ENCODE measurements at regions not wholly inside any gene's neighbourhood (a gene's known extent, or its start where the extent isn't known, plus 50 kb on each side); places are given as distances from the start of the nearest gene placed in this dataset.

GRCh38 chr14:78092040-78092439 lies 78.1 kb upstream of the NRXN3 start:
- no peak overlapping the region for H2BK120ac ChIP-seq (ENCODE audit: low read depth, low read length)
- H3K4me2 ChIP-seq (ENCODE audit: insufficient read depth, low read length, poor library complexity, severe bottlenecking) = no peak overlapping the region
- H3K9me3 ChIP-seq (replicated peaks in 1 of 2; ENCODE audit: control insufficient read depth in 2 of 2, insufficient read depth in 1 of 2, low read depth in 1 of 2, low read length in 2 of 2) = no peaks in the 10 kb centered on the region
- no peak for DNase-seq (ENCODE audit: low spot score)
- H3K27me3 ChIP-seq (ENCODE audit: control insufficient read depth in 3 of 3, insufficient read depth in 3 of 3, low read depth in 1 of 3, low read length in 3 of 3) = peaks cover 0 to 7% (median 0%) of the 10 kb centered on the region in 3 experiments
- peak overlapping the region; percentile 8 for H3K23ac ChIP-seq (ENCODE audit: low read depth, low read length, poor library complexity)
- WGBS, 2 donors (ENCODE audit: extremely low coverage in 2 of 2, insufficient read length in 2 of 2, insufficient replicate concordance in 1 of 2) = no CpG with 5 or more reads among the region's 7 CpGs
- no peak overlapping the region for H3K4ac ChIP-seq (ENCODE audit: low read length)
- no peak overlapping the region for H2BK5ac ChIP-seq (ENCODE audit: low read length)
- H3K36me3 ChIP-seq (replicated peaks in 1 of 2; ENCODE audit: control insufficient read depth in 2 of 2, insufficient read depth in 2 of 2, low read length in 2 of 2) = no peaks in the 10 kb centered on the region
- H2BK12ac ChIP-seq (ENCODE audit: low read length) = no peak overlapping the region
- no peak overlapping the region for H2AK5ac ChIP-seq (ENCODE audit: low read depth, low read length)
- no peak overlapping the region for H4K91ac ChIP-seq (ENCODE audit: low read depth, low read length, poor library complexity)
- no peaks in the 10 kb centered on the region for H3K79me1 ChIP-seq (ENCODE audit: low read depth, low read length)
- no peak overlapping the region for H2BK15ac ChIP-seq (ENCODE audit: low read length)
- no peak overlapping the region for H2AFZ ChIP-seq (ENCODE audit: low read length)
- peaks cover 0 to 2% of the 10 kb centered on the region in 2 donors for H3K4me1 ChIP-seq (ENCODE audit: control insufficient read depth in 2 of 2, insufficient read depth in 1 of 2, low read depth in 1 of 2, low read length in 2 of 2)
- H3K4me3 ChIP-seq (ENCODE audit: low read length in 2 of 2) = no peak overlapping the region
- H4K8ac ChIP-seq (ENCODE audit: low read depth, low read length) = no peak overlapping the region
- no peak overlapping the region for H3K9ac ChIP-seq (ENCODE audit: low read depth, low read length, poor library complexity)
- H3K27ac ChIP-seq (replicated peaks; ENCODE audit: low read length) = no peak overlapping the region
- H3K18ac ChIP-seq (ENCODE audit: low read length) = peak overlapping the region; percentile 51
- no peak overlapping the region for H3K14ac ChIP-seq (ENCODE audit: low read length)

DNA sequence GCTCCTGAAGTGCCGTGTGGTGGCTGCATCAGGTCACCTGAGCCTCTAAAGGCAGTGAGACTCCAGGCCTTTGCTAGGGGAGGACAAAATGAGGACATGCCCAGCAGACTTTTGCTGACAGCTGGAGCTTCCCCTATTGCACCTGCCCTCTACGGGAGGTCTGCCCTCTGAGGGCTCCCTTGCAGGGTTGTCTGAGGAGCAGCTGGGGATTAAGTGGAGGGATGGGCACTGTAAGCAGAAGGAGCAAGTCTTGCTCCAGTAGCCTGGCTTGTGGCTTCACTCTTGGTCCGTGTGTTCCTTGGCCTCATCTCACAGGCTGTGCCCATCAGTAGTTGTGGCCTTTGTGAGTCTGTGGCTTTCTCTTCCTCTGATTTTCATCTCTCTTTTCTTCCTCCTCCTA lies 66.9 kb upstream of the NRXN3 start:
- H3K4me3 ChIP-seq (ENCODE audit: low read length in 2 of 2) = no peak overlapping the region
- no peaks in the 10 kb centered on the region for H3K27me3 ChIP-seq (ENCODE audit: control insufficient read depth in 3 of 3, insufficient read depth in 3 of 3, low read depth in 1 of 3, low read length in 3 of 3)
- no CpG with 5 or more reads among the region's 3 CpGs for WGBS, 2 donors (ENCODE audit: extremely low coverage in 2 of 2, insufficient read length in 2 of 2, insufficient replicate concordance in 1 of 2)

DNA sequence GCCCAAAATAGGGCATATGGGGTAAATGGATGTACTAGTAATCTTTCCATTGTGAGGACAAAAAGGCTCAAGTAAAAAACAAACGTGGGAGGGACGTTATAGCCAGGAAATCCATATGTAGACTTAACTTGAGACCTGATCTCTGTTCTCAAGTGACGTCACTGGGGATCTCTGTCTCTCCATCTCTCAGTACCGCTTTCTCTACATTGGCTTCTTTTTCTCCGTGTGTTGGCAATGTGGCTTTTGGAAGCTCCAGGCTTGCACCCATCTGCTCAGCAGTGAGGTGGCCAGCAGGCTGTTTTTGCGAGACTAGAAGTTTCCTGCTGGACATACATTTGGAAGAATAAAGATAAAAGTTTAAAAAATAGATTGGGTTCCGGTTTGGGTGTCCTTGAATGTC lies 66.0 kb upstream of the NRXN3 start:
- Histone ChIP-seq H2BK12ac (ENCODE audit: low read length) (no peak overlapping the region), H2AK5ac (ENCODE audit: low read depth, low read length) (no peak overlapping the region), H3K4ac (ENCODE audit: low read length) (no peak overlapping the region), H3K18ac (ENCODE audit: low read length) (no peak overlapping the region), H2BK5ac (ENCODE audit: low read length) (no peak overlapping the region), H4K8ac (ENCODE audit: low read depth, low read length) (no peak overlapping the region), H2BK120ac (ENCODE audit: low read depth, low read length) (no peak overlapping the region), H3K4me3 (ENCODE audit: low read length in 2 of 2) (no peak overlapping the region), H3K14ac (ENCODE audit: low read length) (no peak overlapping the region), H3K36me3 (replicated peaks in 1 of 2; ENCODE audit: control insufficient read depth in 2 of 2, insufficient read depth in 2 of 2, low read length in 2 of 2) (no peaks in the 10 kb centered on the region), H2BK15ac (ENCODE audit: low read length) (no peak overlapping the region), H3K27me3 (ENCODE audit: control insufficient read depth in 3 of 3, insufficient read depth in 3 of 3, low read depth in 1 of 3, low read length in 3 of 3) (no peaks in the 10 kb centered on the region), H3K4me2 (ENCODE audit: insufficient read depth, low read length, poor library complexity, severe bottlenecking) (no peak overlapping the region), H3K79me1 (ENCODE audit: low read depth, low read length) (no peaks in the 10 kb centered on the region), H2AFZ (ENCODE audit: low read length) (no peak overlapping the region), H3K4me1 (ENCODE audit: control insufficient read depth in 2 of 2, insufficient read depth in 1 of 2, low read depth in 1 of 2, low read length in 2 of 2) (no peaks in the 10 kb centered on the region), H4K91ac (ENCODE audit: low read depth, low read length, poor library complexity) (no peak overlapping the region), H3K27ac (replicated peaks; ENCODE audit: low read length) (no peak overlapping the region), H3K23ac (ENCODE audit: low read depth, low read length, poor library complexity) (no peak overlapping the region), H3K9ac (ENCODE audit: low read depth, low read length, poor library complexity) (no peak overlapping the region), H3K9me3 (replicated peaks in 1 of 2; ENCODE audit: control insufficient read depth in 2 of 2, insufficient read depth in 1 of 2, low read depth in 1 of 2, low read length in 2 of 2) (no peaks in the 10 kb centered on the region)
- DNase-seq (ENCODE audit: low spot score) = no peak
- no CpG with 5 or more reads among the region's 7 CpGs for WGBS, 2 donors (ENCODE audit: extremely low coverage in 2 of 2, insufficient read length in 2 of 2, insufficient replicate concordance in 1 of 2)

More for the DNA sequence above, 66.9 kb upstream of the NRXN3 start:
- no peak overlapping the region for H3K4me2 ChIP-seq (ENCODE audit: insufficient read depth, low read length, poor library complexity, severe bottlenecking)
- H2AK5ac ChIP-seq (ENCODE audit: low read depth, low read length) = no peak overlapping the region
- H3K9me3 ChIP-seq (replicated peaks in 1 of 2; ENCODE audit: control insufficient read depth in 2 of 2, insufficient read depth in 1 of 2, low read depth in 1 of 2, low read length in 2 of 2) = no peaks in the 10 kb centered on the region
- H2BK120ac ChIP-seq (ENCODE audit: low read depth, low read length) = no peak overlapping the region
- H3K4me1 ChIP-seq (ENCODE audit: control insufficient read depth in 2 of 2, insufficient read depth in 1 of 2, low read depth in 1 of 2, low read length in 2 of 2) = no peaks in the 10 kb centered on the region
- H4K8ac ChIP-seq (ENCODE audit: low read depth, low read length) = no peak overlapping the region
- H2AFZ ChIP-seq (ENCODE audit: low read length) = no peak overlapping the region
- H2BK5ac ChIP-seq (ENCODE audit: low read length) = no peak overlapping the region
- no peaks in the 10 kb centered on the region for H3K36me3 ChIP-seq (replicated peaks in 1 of 2; ENCODE audit: control insufficient read depth in 2 of 2, insufficient read depth in 2 of 2, low read length in 2 of 2)
- no peak overlapping the region for H2BK15ac ChIP-seq (ENCODE audit: low read length)
- no peak overlapping the region for H3K23ac ChIP-seq (ENCODE audit: low read depth, low read length, poor library complexity)
- no peak for DNase-seq (ENCODE audit: low spot score)
- no peak overlapping the region for H4K91ac ChIP-seq (ENCODE audit: low read depth, low read length, poor library complexity)
- no peak overlapping the region for H2BK12ac ChIP-seq (ENCODE audit: low read length)
- H3K14ac ChIP-seq (ENCODE audit: low read length) = no peak overlapping the region
- no peak overlapping the region for H3K9ac ChIP-seq (ENCODE audit: low read depth, low read length, poor library complexity)
- H3K79me1 ChIP-seq (ENCODE audit: low read depth, low read length) = no peaks in the 10 kb centered on the region
- H3K27ac ChIP-seq (replicated peaks; ENCODE audit: low read length) = no peak overlapping the region
- H3K4ac ChIP-seq (ENCODE audit: low read length) = no peak overlapping the region
- H3K18ac ChIP-seq (ENCODE audit: low read length) = peak overlapping the region; percentile 68

- WGBS, 2 donors (ENCODE audit: extremely low coverage in 2 of 2, insufficient read length in 2 of 2, insufficient replicate concordance in 1 of 2) = no CpG with 5 or more reads among the region's 1 CpG
- Histone ChIP-seq H3K27me3 (ENCODE audit: control insufficient read depth in 3 of 3, insufficient read depth in 3 of 3, low read depth in 1 of 3, low read length in 3 of 3) (no peaks in the 10 kb centered on the region), H3K4me1 (ENCODE audit: control insufficient read depth in 2 of 2, insufficient read depth in 1 of 2, low read depth in 1 of 2, low read length in 2 of 2) (no peaks in the 10 kb centered on the region), H2BK12ac (ENCODE audit: low read length) (no peak overlapping the region), H3K79me1 (ENCODE audit: low read depth, low read length) (no peaks in the 10 kb centered on the region), H3K9ac (ENCODE audit: low read depth, low read length, poor library complexity) (no peak overlapping the region), H2AK5ac (ENCODE audit: low read depth, low read length) (no peak overlapping the region), H2BK5ac (ENCODE audit: low read length) (no peak overlapping the region), H3K4me2 (ENCODE audit: insufficient read depth, low read length, poor library complexity, severe bottlenecking) (no peak overlapping the region), H2BK120ac (ENCODE audit: low read depth, low read length) (no peak overlapping the region), H4K8ac (ENCODE audit: low read depth, low read length) (no peak overlapping the region), H3K23ac (ENCODE audit: low read depth, low read length, poor library complexity) (no peak overlapping the region), H3K4me3 (ENCODE audit: low read length in 2 of 2) (no peak overlapping the region), H4K91ac (ENCODE audit: low read depth, low read length, poor library complexity) (no peak overlapping the region), H3K9me3 (replicated peaks in 1 of 2; ENCODE audit: control insufficient read depth in 2 of 2, insufficient read depth in 1 of 2, low read depth in 1 of 2, low read length in 2 of 2) (no peaks in the 10 kb centered on the region), H2AFZ (ENCODE audit: low read length) (no peak overlapping the region), H3K27ac (replicated peaks; ENCODE audit: low read length) (no peak overlapping the region), H3K18ac (ENCODE audit: low read length) (no peak overlapping the region), H3K14ac (ENCODE audit: low read length) (no peak overlapping the region), H3K36me3 (replicated peaks in 1 of 2; ENCODE audit: control insufficient read depth in 2 of 2, insufficient read depth in 2 of 2, low read length in 2 of 2) (no peaks in the 10 kb centered on the region), H3K4ac (ENCODE audit: low read length) (no peak overlapping the region), H2BK15ac (ENCODE audit: low read length) (no peak overlapping the region)
- DNase-seq (ENCODE audit: low spot score) = no peak
Measured at GRCh38 chr14:78104655-78105054, 65.5 kb upstream of the NRXN3 start.

All from neuronal stem cell (in vitro differentiated cells).